ENCODE measurements at regions not wholly inside any gene's neighbourhood (a gene's known extent, or its start where the extent isn't known, plus 50 kb on each side); places are given as distances from the start of the nearest gene placed in this dataset.

DNA sequence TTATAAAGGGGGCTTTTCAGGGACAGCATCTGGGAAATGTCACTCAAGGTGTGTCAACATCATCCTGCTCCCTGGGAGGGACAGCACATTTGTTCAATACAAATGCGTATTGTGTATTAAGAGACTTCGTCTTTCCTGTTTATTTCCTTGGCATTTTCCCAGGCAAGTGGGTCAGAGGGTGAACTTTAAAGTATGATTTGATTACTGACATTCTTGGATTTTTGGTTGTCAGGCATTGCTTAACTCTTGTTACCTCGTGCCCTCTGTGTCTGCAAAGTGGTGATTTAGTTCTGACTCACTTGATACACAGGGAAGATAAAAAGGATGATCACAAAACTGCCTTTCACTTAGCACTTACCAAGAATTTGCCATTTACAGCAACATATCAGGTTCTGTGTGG is 292.7 kb downstream of the SUCLA2 start (continued):
- TF ChIP-seq LRRFIP1 (CRISPR knock-in tag; conservative IDR thresholded peaks at IDR 0.05) (no peak), ZNF674 (CRISPR knock-in tag; IDR thresholded peaks at IDR 0.05; ENCODE audit: low read depth) (no peak), ZNF331 (CRISPR knock-in tag; IDR thresholded peaks at IDR 0.05) (no peak), ZNF317 (CRISPR knock-in tag; IDR thresholded peaks at IDR 0.05) (no peak), U2AF2 (IDR thresholded peaks at IDR 0.05; ENCODE audit: low read depth, low read length) (no peak), PHF21A (CRISPR knock-in tag; IDR thresholded peaks at IDR 0.05) (no peak), ZBTB20 (CRISPR knock-in tag; IDR thresholded peaks at IDR 0.05; ENCODE audit: borderline replicate concordance, low read depth) (no peak), TARDBP (CRISPR knock-in tag; IDR thresholded peaks at IDR 0.05) (no peak), ATAD3A (CRISPR knock-in tag; IDR thresholded peaks at IDR 0.05) (no peak), ZNF788 (CRISPR knock-in tag; IDR thresholded peaks at IDR 0.05; ENCODE audit: borderline replicate concordance) (no peak)

DNA sequence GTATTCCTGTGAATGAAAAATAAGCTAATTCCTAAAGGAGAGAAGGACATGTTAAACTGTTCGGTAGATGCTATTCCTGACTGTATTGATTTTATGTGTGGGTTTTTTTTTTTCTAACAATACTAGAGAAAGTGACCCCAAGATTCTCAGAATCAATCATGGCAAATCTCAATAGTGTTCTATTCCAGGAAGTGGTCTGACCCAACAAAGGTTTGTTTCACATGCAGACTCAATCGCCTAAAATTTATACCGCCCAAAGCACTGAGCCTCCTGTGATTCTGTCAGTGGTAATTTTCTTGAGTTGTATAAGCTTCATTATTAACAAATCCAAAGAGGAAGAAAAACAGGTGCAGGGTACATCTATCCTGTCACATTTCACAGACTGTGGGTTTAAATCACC is 293.7 kb downstream of the SUCLA2 start:
- DNase-seq (ENCODE audit: low spot score), result no peak
- H3K79me2 ChIP-seq (ENCODE audit: insufficient read depth, low read length), result no peaks in the 10 kb centered on the region
- ChIA-PET CTCF (ENCODE audit: low intra/inter-chr PET ratio, low total read pairs) (no interaction called here), POLR2A (no interaction called here)
- whole genome bisulfite sequencing (ENCODE audit: low lambda C conversion rate), result 66% methylated on average over 3 of the region's 3 CpGs
- in situ Hi-C loops (cut with HindIII; ENCODE audit: extremely low pct_ligation_motif_present, low pct_unique_long_range_greater_than_20kb) (no loop called here), intact Hi-C loops (cut with micrococcal nuclease; ENCODE audit: unreplicated experiment) (no loop called here)
- no peak overlapping the region for H3K9ac ChIP-seq (ENCODE audit: insufficient read depth, low read depth, low read length)
- no TSS peak for BruUV-seq (replicated peaks)
- ATAC-seq, result no peak
- no peaks in the 10 kb centered on the region for H3K27me3 ChIP-seq (ENCODE audit: control insufficient read depth in 1 of 2, insufficient read depth in 2 of 2, low read length in 2 of 2)
- FAIRE-seq, result no peak
- no peaks in the 10 kb centered on the region for H3K4me1 ChIP-seq (ENCODE audit: insufficient read depth, low read length)
- H3K27ac ChIP-seq (ENCODE audit: extremely low read length, insufficient read depth, low read length), result no peak overlapping the region
- no peak overlapping the region for H2AFZ ChIP-seq (ENCODE audit: low read length)
- H3K4me2 ChIP-seq (ENCODE audit: low read depth, low read length), result no peak overlapping the region
- no peaks in the 10 kb centered on the region for H3K9me3 ChIP-seq (ENCODE audit: low read length)
- H3K4me3 ChIP-seq (replicated peaks in 1 of 3; ENCODE audit: insufficient read depth in 1 of 3, low read depth in 2 of 3, low read length in 3 of 3), result no peak overlapping the region
- no peaks in the 10 kb centered on the region for H4K20me1 ChIP-seq (ENCODE audit: insufficient read depth, low read length)
- no peaks in the 10 kb centered on the region for H3K36me3 ChIP-seq (replicated peaks in 1 of 2; ENCODE audit: control insufficient read depth in 1 of 2, insufficient read depth in 2 of 2, low read length in 2 of 2)
- TF ChIP-seq, protein P1, sequence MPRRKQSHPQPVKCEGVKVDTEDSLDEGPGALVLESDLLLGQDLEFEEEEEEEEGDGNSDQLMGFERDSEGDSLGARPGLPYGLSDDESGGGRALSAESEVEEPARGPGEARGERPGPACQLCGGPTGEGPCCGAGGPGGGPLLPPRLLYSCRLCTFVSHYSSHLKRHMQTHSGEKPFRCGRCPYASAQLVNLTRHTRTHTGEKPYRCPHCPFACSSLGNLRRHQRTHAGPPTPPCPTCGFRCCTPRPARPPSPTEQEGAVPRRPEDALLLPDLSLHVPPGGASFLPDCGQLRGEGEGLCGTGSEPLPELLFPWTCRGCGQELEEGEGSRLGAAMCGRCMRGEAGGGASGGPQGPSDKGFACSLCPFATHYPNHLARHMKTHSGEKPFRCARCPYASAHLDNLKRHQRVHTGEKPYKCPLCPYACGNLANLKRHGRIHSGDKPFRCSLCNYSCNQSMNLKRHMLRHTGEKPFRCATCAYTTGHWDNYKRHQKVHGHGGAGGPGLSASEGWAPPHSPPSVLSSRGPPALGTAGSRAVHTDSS (CRISPR knock-in tag; conservative IDR thresholded peaks at IDR 0.05), result no peak
- TF ChIP-seq, protein P2, sequence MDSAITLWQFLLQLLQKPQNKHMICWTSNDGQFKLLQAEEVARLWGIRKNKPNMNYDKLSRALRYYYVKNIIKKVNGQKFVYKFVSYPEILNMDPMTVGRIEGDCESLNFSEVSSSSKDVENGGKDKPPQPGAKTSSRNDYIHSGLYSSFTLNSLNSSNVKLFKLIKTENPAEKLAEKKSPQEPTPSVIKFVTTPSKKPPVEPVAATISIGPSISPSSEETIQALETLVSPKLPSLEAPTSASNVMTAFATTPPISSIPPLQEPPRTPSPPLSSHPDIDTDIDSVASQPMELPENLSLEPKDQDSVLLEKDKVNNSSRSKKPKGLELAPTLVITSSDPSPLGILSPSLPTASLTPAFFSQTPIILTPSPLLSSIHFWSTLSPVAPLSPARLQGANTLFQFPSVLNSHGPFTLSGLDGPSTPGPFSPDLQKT (CRISPR knock-in tag; IDR thresholded peaks at IDR 0.05; ENCODE audit: borderline replicate concordance), result no peak
- no peak for TF ChIP-seq ZSCAN20 (CRISPR knock-in tag; IDR thresholded peaks at IDR 0.05; ENCODE audit: borderline replicate concordance)
- TF ChIP-seq MBD4 (IDR thresholded peaks at IDR 0.05; ENCODE audit: borderline replicate concordance, low read length), result no peak
- no peak for TF ChIP-seq HNF4G (IDR thresholded peaks at IDR 0.05; ENCODE audit: borderline replicate concordance, low read depth, low read length)
- no peak for TF ChIP-seq HNF4G (CRISPR knock-in tag; IDR thresholded peaks at IDR 0.05; ENCODE audit: borderline replicate concordance, low read depth)
- no peak for TF ChIP-seq ATRX (CRISPR knock-in tag; IDR thresholded peaks at IDR 0.05; ENCODE audit: borderline replicate concordance)
- no peak for TF ChIP-seq ZNF543 (CRISPR knock-in tag; IDR thresholded peaks at IDR 0.05)
- no peak for TF ChIP-seq SAP130 (CRISPR knock-in tag; IDR thresholded peaks at IDR 0.05; ENCODE audit: low read depth)
- no peak for TF ChIP-seq SP2 (CRISPR knock-in tag; IDR thresholded peaks at IDR 0.05)
- TF ChIP-seq ZNF224 (CRISPR knock-in tag; IDR thresholded peaks at IDR 0.05), result no peak
- no peak for TF ChIP-seq ZNF790 (CRISPR knock-in tag; IDR thresholded peaks at IDR 0.05; ENCODE audit: borderline replicate concordance)

Data from HepG2 (cell line).